Skeletal muscle cell (primary cell): ENCODE measurements at regions not wholly inside any gene's neighbourhood (a gene's known extent, or its start where the extent isn't known, plus 50 kb on each side); places are given as distances from the start of the nearest gene placed in this dataset.
A peak's percentile ranks its signal among the peaks of the same experiment; 100 is the strongest.
"Not testable (repeated sequence)": the region's sequence is repeated elsewhere in the genome, so short reads cannot be mapped to it uniquely, and the experiment has no call there.

Experiments used
- DNase-seq: peaks from one replicate; pipeline ENCODE4 v3.0.0-alpha.2; 2010; ENCODE audit warnings: low read depth
- H3K4me3 ChIP-seq: 2 replicates; pipeline ENCODE4 v1.5.1; 2011; ENCODE audit warnings: low read depth, mild to moderate bottlenecking, control low read depth, low read length, moderate library complexity

GRCh38 chr6:88408355-88408754 is 242.2 kb upstream of the CNR1 start:
- DNase-seq, H3K4me3 ChIP-seq: not testable (repeated sequence)

DNA sequence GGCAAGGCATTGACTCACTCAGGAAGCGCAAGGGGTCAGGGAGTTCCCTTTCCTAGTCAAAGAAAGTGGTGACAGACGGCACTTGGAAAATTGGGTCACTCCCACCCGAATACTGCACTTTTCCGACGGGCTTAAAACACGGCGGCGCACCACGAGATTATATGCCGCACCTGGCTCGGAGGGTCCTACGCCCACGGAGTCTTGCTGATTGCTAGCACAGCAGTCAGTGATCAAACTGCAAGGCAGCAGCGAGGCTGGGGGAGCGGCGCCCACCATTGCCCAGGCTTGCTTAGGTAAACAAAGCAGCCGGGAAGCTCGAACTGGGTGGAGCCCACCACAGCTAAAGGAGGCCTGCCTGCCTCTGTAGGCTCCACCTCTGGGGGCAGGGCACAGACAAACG is 240.5 kb upstream of the CNR1 start:
- H3K4me3 ChIP-seq, DNase-seq: not testable (repeated sequence)

DNA sequence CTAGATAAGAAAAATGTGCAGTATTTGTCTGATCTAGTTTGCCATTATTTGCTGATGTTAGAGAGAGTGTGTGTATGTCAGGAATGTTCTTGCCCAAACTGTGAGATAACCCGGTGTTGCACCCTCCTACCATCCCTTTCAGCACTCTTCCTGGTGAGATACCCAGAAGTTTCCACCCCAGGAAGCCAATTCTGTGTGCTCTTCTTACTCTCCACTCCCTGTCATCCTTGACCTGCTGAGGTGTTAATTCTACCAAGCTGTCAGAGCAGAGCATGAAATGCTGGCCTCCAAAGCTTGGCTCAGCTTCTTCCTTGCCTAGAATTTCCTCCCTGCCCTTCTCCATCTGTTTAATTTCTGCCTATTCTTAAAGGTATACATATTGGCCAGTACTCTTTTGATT is 237.3 kb upstream of the CNR1 start:
- DNase-seq = no peak
- H3K4me3 ChIP-seq = no peak overlapping the region

- no peak for DNase-seq
- no peak overlapping the region for H3K4me3 ChIP-seq
Measured at GRCh38 chr6:88402909-88403308, 236.8 kb upstream of the CNR1 start.

DNA sequence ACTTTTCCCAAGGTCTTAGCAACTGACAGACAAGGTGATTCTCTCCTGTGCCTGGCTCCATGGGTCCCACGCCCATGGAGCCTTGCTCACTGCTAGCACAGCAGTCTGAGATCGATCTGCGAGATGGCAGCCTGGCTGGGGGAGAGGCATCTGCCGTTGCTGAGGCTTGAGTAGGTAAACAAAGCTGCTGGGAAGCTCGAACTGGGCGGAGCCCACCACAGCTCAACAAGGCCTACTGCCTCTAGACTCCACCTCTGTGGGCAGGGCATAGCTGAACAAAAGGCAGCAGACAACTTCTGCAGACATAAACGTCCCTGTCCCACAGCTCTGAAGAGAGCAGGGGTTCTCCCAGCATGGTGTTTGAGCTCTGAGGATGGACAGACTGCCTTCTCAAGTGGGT is 224.9 kb upstream of the CNR1 start:
- not testable (repeated sequence) for H3K4me3 ChIP-seq, DNase-seq

DNA sequence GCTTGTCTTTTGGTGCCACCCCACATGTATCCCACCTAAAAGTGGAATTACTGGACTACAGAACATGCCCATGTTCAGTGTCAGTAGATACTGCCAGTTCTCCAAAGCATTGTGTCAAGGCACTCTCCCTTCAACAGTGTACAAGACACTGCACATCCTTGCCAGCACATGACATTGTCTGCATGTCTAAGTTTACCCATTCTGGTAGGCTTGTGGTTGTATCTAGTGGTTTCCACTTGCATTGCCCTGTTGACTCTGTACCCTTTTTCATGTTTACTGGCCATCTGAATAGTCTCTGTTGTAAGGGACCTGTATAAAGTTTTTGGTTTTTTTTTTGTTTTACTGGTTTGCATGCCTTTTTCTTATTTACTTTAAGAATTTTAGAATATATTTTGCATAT is 222.4 kb upstream of the CNR1 start:
- no peak for DNase-seq

GRCh38 chr6:88386167-88386566 is 220.0 kb upstream of the CNR1 start:
- no peak for DNase-seq
- no peak overlapping the region for H3K4me3 ChIP-seq

More for the DNA sequence above, 222.4 kb upstream of the CNR1 start:
- H3K4me3 ChIP-seq = no peak overlapping the region

DNA sequence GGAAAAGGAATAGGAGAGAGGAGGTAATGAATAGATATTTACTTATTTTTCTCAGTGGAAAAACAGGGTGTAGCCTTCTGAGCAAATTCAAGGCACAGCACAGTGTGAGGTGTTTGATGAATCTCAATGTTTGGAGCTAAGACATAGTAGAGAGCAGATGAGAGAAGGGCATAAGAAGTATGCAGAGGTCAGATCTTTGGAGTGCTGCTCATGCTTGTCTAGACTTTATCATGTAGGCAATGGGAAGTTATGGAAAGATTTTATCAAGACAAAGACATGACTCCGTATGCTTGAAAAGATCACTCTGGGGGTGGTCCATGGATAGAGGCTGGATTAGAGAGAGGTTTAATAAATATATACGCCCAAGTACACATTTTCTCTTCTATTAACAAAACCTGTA is 217.0 kb upstream of the CNR1 start:
- H3K4me3 ChIP-seq = no peak overlapping the region
- DNase-seq = no peak

GRCh38 chr6:88381289-88381642 is 215.1 kb upstream of the CNR1 start:
- DNase-seq = no peak
- no peak overlapping the region for H3K4me3 ChIP-seq

- no peak overlapping the region for H3K4me3 ChIP-seq
Measured at GRCh38 chr6:88380618-88381288, 214.6 kb upstream of the CNR1 start.

GRCh38 chr6:88380083-88380482 is 213.9 kb upstream of the CNR1 start:
- DNase-seq = peak; percentile 73
- H3K4me3 ChIP-seq = no peak overlapping the region

More at GRCh38 chr6:88380618-88381288, 214.6 kb upstream of the CNR1 start:
- DNase-seq = no peak

- no peak for DNase-seq
- H3K4me3 ChIP-seq = no peak overlapping the region
Measured at GRCh38 chr6:88378639-88379038, 212.5 kb upstream of the CNR1 start.

DNA sequence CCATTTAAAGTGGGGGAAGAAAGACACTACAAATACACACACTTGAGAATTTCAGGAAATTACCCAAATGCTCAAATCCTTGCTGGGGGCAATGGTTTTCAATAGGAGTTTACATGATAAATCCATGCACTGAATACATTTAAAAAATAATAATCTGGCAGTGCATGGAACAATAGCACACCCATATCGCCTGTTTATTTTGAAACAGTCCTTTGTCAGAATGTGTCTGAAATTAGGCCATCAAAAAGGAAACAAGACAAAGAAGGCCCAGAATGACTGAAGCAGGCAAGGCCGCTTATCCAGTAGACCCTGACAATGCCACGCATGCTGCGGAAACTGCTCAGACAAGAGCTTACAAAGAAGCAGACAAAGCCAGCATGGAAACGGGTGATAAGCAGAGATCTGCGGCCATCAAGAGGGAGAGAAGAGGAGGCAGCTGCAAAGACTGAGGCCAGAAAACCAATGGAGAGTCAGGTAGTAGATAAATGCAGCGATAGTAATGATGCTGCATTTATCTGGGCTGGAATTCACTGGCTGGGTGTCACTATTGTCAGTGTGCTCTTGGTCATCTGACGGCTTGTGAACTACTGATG is 211.9 kb upstream of the CNR1 start:
- DNase-seq = no peak
- H3K4me3 ChIP-seq = no peak overlapping the region

- no peak overlapping the region for H3K4me3 ChIP-seq
- DNase-seq = no peak
Measured at GRCh38 chr6:88376768-88377387, 210.7 kb upstream of the CNR1 start.

DNA sequence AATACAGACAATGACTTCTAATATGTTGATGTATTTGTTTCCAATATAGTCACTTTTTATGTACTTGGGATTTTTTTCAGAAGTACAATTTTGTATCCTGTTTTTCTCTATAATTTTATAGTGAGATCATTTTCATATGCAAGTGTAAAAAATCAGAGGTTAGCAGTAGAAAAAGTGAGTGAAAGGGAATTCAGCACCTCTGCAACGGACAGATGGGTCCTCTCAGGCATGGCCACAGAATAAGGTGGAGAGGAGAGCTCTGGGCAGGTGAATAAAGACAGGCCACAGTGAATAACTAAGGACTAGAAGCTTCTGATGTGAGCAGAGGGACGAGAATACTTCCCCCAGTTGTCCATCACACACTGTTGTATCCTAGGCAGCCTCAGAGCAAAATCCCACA is 210.1 kb upstream of the CNR1 start:
- H3K4me3 ChIP-seq = no peak overlapping the region
- DNase-seq = no peak

GRCh38 chr6:88374553-88374952 is 208.4 kb upstream of the CNR1 start:
- no peak overlapping the region for H3K4me3 ChIP-seq
- no peak for DNase-seq

DNA sequence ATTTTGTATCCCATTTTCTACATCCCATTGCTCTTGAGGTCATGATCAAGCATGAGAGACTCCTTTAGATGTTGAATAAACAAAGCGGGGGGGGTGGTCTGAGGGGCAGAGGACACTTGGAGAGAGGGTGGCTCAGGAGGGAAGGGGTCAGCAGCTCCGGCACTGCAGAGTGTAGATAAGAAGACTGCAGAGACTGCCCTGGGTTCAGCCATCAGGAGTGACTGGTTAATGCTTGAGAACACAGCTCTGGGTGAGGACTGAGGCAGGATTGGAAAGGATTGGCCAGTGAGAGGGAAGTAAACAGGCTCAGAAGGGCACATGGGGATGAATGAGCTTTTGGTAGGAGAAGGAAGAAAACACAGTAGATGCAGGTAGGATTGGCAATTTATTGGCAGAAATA is 205.3 kb upstream of the CNR1 start:
- H3K4me3 ChIP-seq = no peak overlapping the region
- DNase-seq = no peak

DNA sequence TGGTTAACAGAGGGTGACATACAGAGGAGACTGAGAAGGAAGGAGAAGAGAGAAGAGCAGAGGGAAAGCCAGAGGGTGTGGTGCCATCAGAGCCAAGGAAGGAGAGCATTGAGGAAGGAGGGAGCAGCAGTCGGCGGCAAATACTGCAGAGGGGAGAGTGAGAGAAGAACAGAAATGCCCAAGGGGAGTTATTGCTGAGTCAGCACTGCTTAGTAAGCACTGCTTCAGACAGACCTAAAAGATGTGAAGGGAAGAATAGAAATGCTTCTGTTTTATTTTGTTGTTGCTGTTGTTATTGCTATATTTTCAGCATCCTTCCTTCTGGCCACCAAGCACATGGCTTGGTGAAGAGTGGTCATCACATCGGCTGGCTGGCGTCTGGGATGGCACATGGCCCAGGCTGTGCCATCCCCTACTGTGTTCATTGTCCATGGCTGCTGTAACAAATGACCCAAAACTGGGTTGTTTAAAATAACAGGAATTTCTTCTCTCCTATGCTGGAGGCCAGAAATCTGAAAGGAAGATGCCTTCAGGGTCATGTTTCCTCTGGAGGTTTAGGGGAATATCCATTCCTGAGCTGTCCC is 204.1 kb upstream of the CNR1 start:
- no peak for DNase-seq
- H3K4me3 ChIP-seq = no peak overlapping the region

DNA sequence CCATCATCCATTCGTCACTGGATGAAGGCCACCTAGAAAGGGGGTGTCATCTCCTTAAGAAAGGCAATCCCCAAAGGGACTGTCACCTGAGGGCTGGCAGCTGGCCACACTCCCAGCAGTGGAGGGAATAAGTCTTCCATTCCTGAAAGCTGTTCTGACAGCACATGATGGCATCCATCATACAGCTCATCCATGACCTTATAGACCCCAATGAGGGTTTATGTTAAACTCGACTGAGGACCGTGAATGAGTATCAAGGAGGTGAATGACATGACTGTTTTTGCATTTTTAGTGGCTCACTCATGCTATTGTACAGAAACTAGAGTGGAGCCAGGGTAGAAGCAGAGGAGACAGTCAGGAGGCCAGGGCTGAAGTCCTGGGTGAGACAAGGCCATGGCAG is 203.1 kb upstream of the CNR1 start:
- H3K4me3 ChIP-seq = no peak overlapping the region
- DNase-seq = no peak

DNA sequence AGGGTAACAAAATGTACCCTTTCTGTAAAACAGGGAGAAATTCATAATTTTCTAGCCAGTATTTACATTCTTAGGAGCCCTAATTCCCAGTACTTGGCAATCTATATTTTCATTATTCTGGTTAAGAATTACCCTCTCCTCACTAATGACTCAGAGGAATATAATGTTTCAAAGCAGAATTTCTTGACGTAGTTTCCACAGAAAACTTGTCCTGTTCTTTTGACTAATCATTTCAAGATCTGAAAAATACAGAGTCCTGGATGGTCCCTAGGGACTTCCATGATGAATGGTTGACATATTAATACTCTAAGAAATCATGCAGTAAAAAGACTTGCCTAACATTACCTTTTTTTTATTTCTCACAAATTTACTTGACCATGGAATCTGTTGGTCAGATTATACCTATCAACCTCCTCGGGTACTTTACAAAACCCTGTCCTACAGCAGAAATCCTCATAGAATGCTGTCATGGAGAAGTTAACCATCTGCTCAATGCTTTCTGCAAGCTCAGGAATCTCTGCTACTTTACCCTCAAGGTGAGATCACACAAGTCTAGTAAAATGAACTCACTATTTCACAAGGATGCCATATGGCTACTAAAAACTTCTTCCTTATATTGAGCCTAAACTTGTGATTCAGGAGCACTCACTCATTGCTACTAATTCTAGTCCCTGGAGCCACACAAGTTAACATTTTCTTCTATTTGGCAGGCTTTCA is 202.1 kb upstream of the CNR1 start:
- DNase-seq = peak; percentile 89
- H3K4me3 ChIP-seq = no peak overlapping the region
